SK-N-SH (cell line): ENCODE measurements at regions not wholly inside any gene's neighbourhood (a gene's known extent, or its start where the extent isn't known, plus 50 kb on each side); places are given as distances from the start of the nearest gene placed in this dataset.

Experiments
- CTCF ChIA-PET: fragments of 300-600, 350-600 bp; formaldehyde crosslinking; extraction: SDS; loops from one replicate; lab custom pipeline; 2021; lab: Yijun Ruan, JAX
- POLR2A ChIA-PET: fragments of 350-600 bp; sonication (Branson Sonifier 250); formaldehyde crosslinking; extraction: SDS; loops from one replicate; lab custom pipeline; 2020; ENCODE audit warnings: antibody characterized with exemption, inconsistent platforms; lab: Yijun Ruan, JAX
- DNase-seq: peaks from one replicate; pipeline ENCODE4 v3.0.0; 2012
- H2AFZ ChIP-seq: fragments of 200-600 bp; sonication (generic); 2 replicates; pipeline ENCODE4 v1.8.1; 2016; ENCODE audit warnings: antibody characterized with exemption, mild to moderate bottlenecking, low read depth
- H3F3A ChIP-seq: fragments of 200-600 bp; sonication (generic); replicated peaks from 2 replicates; pipeline ENCODE3; 2016; ENCODE audit warnings: antibody characterized with exemption, mild to moderate bottlenecking; ENCODE audit not compliant: insufficient read depth
- H3K27ac ChIP-seq, 2 experiments: fragments of 200-500 bp in 1 of 2; fragments of 200-600 bp in 1 of 2; sonication (Bioruptor generic) in 1 of 2; sonication (generic), shearing (Covaris generic) in 1 of 2; 2 replicates each; pipeline versions ENCODE4 v1.5.1 to v1.6.1; 2014 to 2016; ENCODE audit warnings: low read depth in 2 of 2, inconsistent platforms in 1 of 2, low read length in 1 of 2, mild to moderate bottlenecking in 1 of 2, mixed read lengths in 1 of 2
- H3K27me3 ChIP-seq: fragments of 200-600 bp; sonication (generic), shearing (Covaris generic); 2 replicates; pipeline ENCODE4 v1.6.1; 2016; ENCODE audit warnings: mixed run types; ENCODE audit not compliant: insufficient read depth
- H3K36me3 ChIP-seq, 2 experiments: fragments of 200-500 bp in 1 of 2; fragments of 200-600 bp in 1 of 2; sonication (Bioruptor generic) in 1 of 2; sonication (generic) in 1 of 2; replicated peaks in 1 of 2; 2 replicates each; pipeline versions ENCODE3 to v1.5.1; 2014 to 2016; ENCODE audit warnings: low read length in 1 of 2, mild to moderate bottlenecking in 1 of 2; ENCODE audit not compliant: insufficient read depth in 2 of 2, control insufficient read depth in 1 of 2
- H3K4me1 ChIP-seq, 2 experiments: fragments of 200-500 bp in 1 of 2; fragments of 200-600 bp in 1 of 2; sonication (Bioruptor generic) in 1 of 2; sonication (generic), shearing (Covaris generic) in 1 of 2; 2 replicates each; pipeline versions ENCODE4 v1.5.1 to v1.6.1; 2014 to 2016; ENCODE audit warnings: low read depth in 1 of 2, low read length in 1 of 2, mixed run types in 1 of 2; ENCODE audit not compliant: insufficient read depth in 2 of 2, control insufficient read depth in 1 of 2
- H3K4me2 ChIP-seq: fragments of 200-600 bp; sonication (generic), shearing (Covaris generic); 2 replicates; pipeline ENCODE4 v1.6.1; 2017; ENCODE audit warnings: mixed run types
- H3K4me3 ChIP-seq, 2 experiments: fragments of 200-500 bp in 1 of 2; fragments of 200-600 bp in 1 of 2; sonication (Bioruptor generic) in 1 of 2; sonication (generic), shearing (Covaris generic) in 1 of 2; 2 replicates each; pipeline versions ENCODE4 v1.5.1 to v1.8.1; 2014 to 2016; ENCODE audit warnings: low read depth in 2 of 2, inconsistent platforms in 1 of 2, low read length in 1 of 2, mild to moderate bottlenecking in 1 of 2, mixed read lengths in 1 of 2, moderate library complexity in 1 of 2
- H3K79me2 ChIP-seq: fragments of 200-600 bp; sonication (generic); 2 replicates; pipeline ENCODE4 v1.8.1; 2017; ENCODE audit warnings: mild to moderate bottlenecking; ENCODE audit not compliant: insufficient read depth
- H3K9ac ChIP-seq: fragments of 200-600 bp; sonication (generic); 2 replicates; pipeline ENCODE4 v1.6.1; 2017; ENCODE audit warnings: mixed run types
- H3K9me2 ChIP-seq: fragments of 200-600 bp; sonication (generic); 2 replicates; pipeline ENCODE4 v1.6.1; 2017; ENCODE audit warnings: mixed run types
- H3K9me3 ChIP-seq: fragments of 200-600 bp; sonication (generic); 2 replicates; pipeline ENCODE4 v1.6.1; 2017; ENCODE audit warnings: mixed run types, mild to moderate bottlenecking, moderate library complexity
- H4K20me1 ChIP-seq: fragments of 200-600 bp; sonication (generic); 2 replicates; pipeline ENCODE4 v1.6.1; 2017; ENCODE audit warnings: mild to moderate bottlenecking, mixed run types; ENCODE audit not compliant: insufficient read depth
- ELF1 ChIP-seq: IDR thresholded peaks from 2 replicates; pipeline ENCODE4 v1.4.0; 2012
- EZH2phosphoT487 ChIP-seq: fragments of 200-600 bp; sonication (generic); IDR thresholded peaks from 2 replicates; pipeline ENCODE4 v1.6.1; 2017; ENCODE audit warnings: low read depth, mixed run types, mild to moderate bottlenecking, antibody characterized with exemption, moderate library complexity, borderline replicate concordance
- FOSL2 ChIP-seq: IDR thresholded peaks from 2 replicates; pipeline ENCODE4 v1.4.0; 2012; ENCODE audit warnings: low read depth, mild to moderate bottlenecking, moderate library complexity, borderline replicate concordance
- GATA2 ChIP-seq: sonication (generic); formaldehyde crosslinking; IDR thresholded peaks from 2 replicates; pipeline ENCODE4 v1.5.0; 2020; ENCODE audit warnings: mild to moderate bottlenecking, missing genetic modification reagents
- IRF3 ChIP-seq: fragments of 150-350 bp; IDR thresholded peaks from 2 replicates; pipeline ENCODE4 v1.6.1; 2016; ENCODE audit warnings: mild to moderate bottlenecking, low read depth, low read length
- NFIC ChIP-seq: IDR thresholded peaks from 2 replicates; pipeline ENCODE4 v1.4.0; 2012; ENCODE audit warnings: borderline replicate concordance
- PBX3 ChIP-seq: IDR thresholded peaks from 2 replicates; pipeline ENCODE4; 2012
- RCOR1 ChIP-seq: fragments of 150-350 bp; IDR thresholded peaks from 2 replicates; pipeline ENCODE4 v1.6.1; 2017; ENCODE audit warnings: antibody characterized with exemption, low read length
- RFX5 ChIP-seq: IDR thresholded peaks from 2 replicates; pipeline ENCODE4 v1.6.1; 2012; ENCODE audit warnings: mild to moderate bottlenecking, improper control_type of control experiment, low read length
- SIN3A ChIP-seq: IDR thresholded peaks from 2 replicates; pipeline ENCODE4 v1.6.1; 2012; ENCODE audit warnings: low read depth, mild to moderate bottlenecking, low read length, moderate library complexity, borderline replicate concordance
- SMC3 ChIP-seq: IDR thresholded peaks from 2 replicates; pipeline ENCODE4 v1.6.1; 2012; ENCODE audit warnings: low read depth, low read length, improper control_type of control experiment
- TAF1 ChIP-seq: IDR thresholded peaks from 2 replicates; pipeline ENCODE4 v1.6.1; 2012; ENCODE audit warnings: low read depth, mild to moderate bottlenecking, low read length, moderate library complexity, borderline replicate concordance
- TEAD4 ChIP-seq: IDR thresholded peaks from 2 replicates; pipeline ENCODE4 v1.4.0; 2012; ENCODE audit warnings: mild to moderate bottlenecking, borderline replicate concordance; ENCODE audit not compliant: insufficient read depth
- YY1 ChIP-seq: IDR thresholded peaks from 2 replicates; pipeline ENCODE4 v1.4.0; 2012; ENCODE audit warnings: low read depth, mild to moderate bottlenecking
- WGBS: methylation state at CpG from one replicate; pipeline ENCODE4 v1.1.6; 2017; ENCODE audit warnings: low lambda C conversion rate; 5-methylcytosine and 5-hydroxymethylcytosine counted together
- TF ChIP-seq, protein P1 (sequence below): IDR thresholded peaks from 2 replicates; pipeline ENCODE4 v1.6.1; 2012; ENCODE audit warnings: mild to moderate bottlenecking, low read depth, low read length, moderate library complexity
- TF ChIP-seq, protein P2 (sequence below): IDR thresholded peaks from 2 replicates; pipeline ENCODE4 v1.4.0; 2012; ENCODE audit warnings: low read depth
- TF ChIP-seq, protein P3 (sequence below): IDR thresholded peaks from 2 replicates; pipeline ENCODE4 v1.4.0; 2012; ENCODE audit warnings: low read depth, borderline replicate concordance

GRCh38 chr5:82820961-82821845 lies 256.0 kb downstream of the TMEM167A start:
- H3K79me2 ChIP-seq, result no peaks in the 10 kb centered on the region
- POLR2A ChIA-PET, result no interaction called here
- H4K20me1 ChIP-seq, result no peaks in the 10 kb centered on the region
- H3K4me3 ChIP-seq, result no peak overlapping the region
- H3K9me2 ChIP-seq, result no peaks in the 10 kb centered on the region
- H3K27ac ChIP-seq, result no peak overlapping the region; a peak in 1 of 4 replicates
- no peak for DNase-seq
- peaks cover 0 to 3% of the 10 kb centered on the region in 2 experiments; a peak in 1 of 4 replicates for H3K4me1 ChIP-seq
- H2AFZ ChIP-seq, result no peak overlapping the region
- H3F3A ChIP-seq, result no peaks in the 10 kb centered on the region
- H3K36me3 ChIP-seq, result no peaks in the 10 kb centered on the region
- WGBS, result 57% methylated on average over 10 of the region's 10 CpGs
- no peaks in the 10 kb centered on the region for H3K9me3 ChIP-seq
- CTCF ChIA-PET, result no interaction called here
- H3K9ac ChIP-seq, result no peak overlapping the region
- no peak overlapping the region for H3K4me2 ChIP-seq
- TF ChIP-seq, protein P1, sequence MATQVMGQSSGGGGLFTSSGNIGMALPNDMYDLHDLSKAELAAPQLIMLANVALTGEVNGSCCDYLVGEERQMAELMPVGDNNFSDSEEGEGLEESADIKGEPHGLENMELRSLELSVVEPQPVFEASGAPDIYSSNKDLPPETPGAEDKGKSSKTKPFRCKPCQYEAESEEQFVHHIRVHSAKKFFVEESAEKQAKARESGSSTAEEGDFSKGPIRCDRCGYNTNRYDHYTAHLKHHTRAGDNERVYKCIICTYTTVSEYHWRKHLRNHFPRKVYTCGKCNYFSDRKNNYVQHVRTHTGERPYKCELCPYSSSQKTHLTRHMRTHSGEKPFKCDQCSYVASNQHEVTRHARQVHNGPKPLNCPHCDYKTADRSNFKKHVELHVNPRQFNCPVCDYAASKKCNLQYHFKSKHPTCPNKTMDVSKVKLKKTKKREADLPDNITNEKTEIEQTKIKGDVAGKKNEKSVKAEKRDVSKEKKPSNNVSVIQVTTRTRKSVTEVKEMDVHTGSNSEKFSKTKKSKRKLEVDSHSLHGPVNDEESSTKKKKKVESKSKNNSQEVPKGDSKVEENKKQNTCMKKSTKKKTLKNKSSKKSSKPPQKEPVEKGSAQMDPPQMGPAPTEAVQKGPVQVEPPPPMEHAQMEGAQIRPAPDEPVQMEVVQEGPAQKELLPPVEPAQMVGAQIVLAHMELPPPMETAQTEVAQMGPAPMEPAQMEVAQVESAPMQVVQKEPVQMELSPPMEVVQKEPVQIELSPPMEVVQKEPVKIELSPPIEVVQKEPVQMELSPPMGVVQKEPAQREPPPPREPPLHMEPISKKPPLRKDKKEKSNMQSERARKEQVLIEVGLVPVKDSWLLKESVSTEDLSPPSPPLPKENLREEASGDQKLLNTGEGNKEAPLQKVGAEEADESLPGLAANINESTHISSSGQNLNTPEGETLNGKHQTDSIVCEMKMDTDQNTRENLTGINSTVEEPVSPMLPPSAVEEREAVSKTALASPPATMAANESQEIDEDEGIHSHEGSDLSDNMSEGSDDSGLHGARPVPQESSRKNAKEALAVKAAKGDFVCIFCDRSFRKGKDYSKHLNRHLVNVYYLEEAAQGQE, result no peak
- TF ChIP-seq RCOR1 (no peak), FOSL2 (no peak), ELF1 (no peak), TEAD4 (no peak), NFIC (no peak), IRF3 (no peak), TAF1 (no peak), SIN3A (no peak), PBX3 (no peak), YY1 (no peak), SMC3 (no peak), EZH2phosphoT487 (no peak), RFX5 (no peak), GATA2 (CRISPR knock-in tag) (no peak)
- TF ChIP-seq, protein P2, sequence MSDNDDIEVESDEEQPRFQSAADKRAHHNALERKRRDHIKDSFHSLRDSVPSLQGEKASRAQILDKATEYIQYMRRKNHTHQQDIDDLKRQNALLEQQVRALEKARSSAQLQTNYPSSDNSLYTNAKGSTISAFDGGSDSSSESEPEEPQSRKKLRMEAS, result no peak
- TF ChIP-seq, protein P3, sequence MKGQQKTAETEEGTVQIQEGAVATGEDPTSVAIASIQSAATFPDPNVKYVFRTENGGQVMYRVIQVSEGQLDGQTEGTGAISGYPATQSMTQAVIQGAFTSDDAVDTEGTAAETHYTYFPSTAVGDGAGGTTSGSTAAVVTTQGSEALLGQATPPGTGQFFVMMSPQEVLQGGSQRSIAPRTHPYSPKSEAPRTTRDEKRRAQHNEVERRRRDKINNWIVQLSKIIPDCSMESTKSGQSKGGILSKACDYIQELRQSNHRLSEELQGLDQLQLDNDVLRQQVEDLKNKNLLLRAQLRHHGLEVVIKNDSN, result no peak
- H3K27me3 ChIP-seq, result no peaks in the 10 kb centered on the region
